Small intestine (tissue), 7 donors: ENCODE measurements at regions not wholly inside any gene's neighbourhood (a gene's known extent, or its start where the extent isn't known, plus 50 kb on each side); places are given as distances from the start of the nearest gene placed in this dataset.

Experiments
- DNase-seq, 2 donors: peaks; one replicate each; pipeline versions ENCODE4 v3.0.0 to v3.0.0-alpha.2; 2013
- FAIRE-seq: peaks from 2 replicates; lab custom pipeline; 2012; peaks lifted over from hg19 to GRCh38; lab: Jason Lieb, UNC
- H3K27ac ChIP-seq, 3 donors: one replicate each; pipeline ENCODE4 v1.5.1; 2013; ENCODE audit warnings: low read length in 2 of 3, mild to moderate bottlenecking in 2 of 3, control low read depth in 1 of 3, inconsistent platforms in 1 of 3, low read depth in 1 of 3, moderate library complexity in 1 of 3
- H3K27me3 ChIP-seq, 3 donors: one replicate each; pipeline ENCODE4 v1.6.1; 2013; ENCODE audit warnings: low read length in 3 of 3, inconsistent platforms in 1 of 3; ENCODE audit not compliant: control insufficient read depth in 3 of 3, insufficient read depth in 3 of 3
- H3K36me3 ChIP-seq, 3 donors: one replicate each; pipeline ENCODE4 v1.6.1; 2013; ENCODE audit warnings: low read length in 3 of 3, inconsistent platforms in 1 of 3, low read depth in 1 of 3, mild to moderate bottlenecking in 1 of 3, moderate library complexity in 1 of 3; ENCODE audit not compliant: control insufficient read depth in 3 of 3, insufficient read depth in 2 of 3
- H3K4me1 ChIP-seq, 3 donors: one replicate each; pipeline ENCODE4 v1.6.1; 2013; ENCODE audit warnings: low read length in 2 of 3, inconsistent platforms in 1 of 3, low read depth in 1 of 3, mild to moderate bottlenecking in 1 of 3, moderate library complexity in 1 of 3; ENCODE audit not compliant: control insufficient read depth in 3 of 3, insufficient read depth in 2 of 3
- H3K4me3 ChIP-seq, 3 donors: one replicate each; pipeline ENCODE4 v1.5.1; 2013; ENCODE audit warnings: low read length in 3 of 3, control low read depth in 1 of 3, inconsistent platforms in 1 of 3, low read depth in 1 of 3, mild to moderate bottlenecking in 1 of 3, moderate library complexity in 1 of 3
- H3K9me3 ChIP-seq, 2 donors: one replicate each; pipeline ENCODE4 v1.6.1; 2013; ENCODE audit warnings: low read depth in 1 of 2, low read length in 1 of 2; ENCODE audit not compliant: control insufficient read depth in 2 of 2, insufficient read depth in 1 of 2
- WGBS, 3 donors: extraction: QIAGEN DNeasy Blood & Tissue Kit; methylation state at CpG; one replicate each; pipeline ENCODE4 v1.1.7; 2013; 5-methylcytosine and 5-hydroxymethylcytosine counted together
- donor health status: healthy with polysubstance abuse.
- donor health status: control.
- donor health status: control.
- donor health status: Bipolar disorder and iron deficiency.
- donor health status: healthy.

GRCh38 chrX:39398215-39398962 is 597.1 kb downstream of the MID1IP1 start:
- 41 to 67% (median 42%) methylated on average over 8 of the region's 8 CpGs for WGBS, 3 donors
- Histone ChIP-seq H3K27me3 (no peaks in the 10 kb centered on the region), H3K4me3 (no peak overlapping the region), H3K9me3 (no peaks in the 10 kb centered on the region), H3K27ac (no peak overlapping the region), H3K4me1 (peaks cover 0 to 7% (median 0%) of the 10 kb centered on the region in 3 donors), H3K36me3 (no peaks in the 10 kb centered on the region)
- FAIRE-seq, result no peak
- DNase-seq, result peak in 1 of 2 donors; percentile 33

DNA sequence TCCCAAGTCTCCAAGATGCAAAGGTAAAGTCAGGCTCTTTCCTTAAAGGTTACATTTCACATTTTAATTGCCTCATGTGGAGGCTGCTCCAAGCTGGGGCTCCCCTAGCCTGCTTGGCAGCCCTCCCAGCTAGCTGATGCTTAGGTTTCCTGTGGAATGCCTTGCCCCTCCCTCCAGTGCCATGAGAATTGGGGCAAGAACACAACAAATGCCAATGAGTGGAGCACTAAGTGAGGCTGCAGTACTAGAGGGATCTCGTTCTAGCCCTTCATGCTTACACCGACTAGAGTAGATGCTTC is 597.7 kb downstream of the MID1IP1 start:
- no peaks in the 10 kb centered on the region for H3K9me3 ChIP-seq
- H3K27me3 ChIP-seq, result no peaks in the 10 kb centered on the region
- no peaks in the 10 kb centered on the region for H3K36me3 ChIP-seq
- H3K27ac ChIP-seq, result no peak overlapping the region
- DNase-seq (peak in 1 of 2 donors; percentile 9), FAIRE-seq (no peak)
- no peak overlapping the region for H3K4me3 ChIP-seq
- 69 to 83% (median 73%) methylated on average over 2 of the region's 2 CpGs for WGBS, 3 donors
- peaks cover 0 to 7% (median 0%) of the 10 kb centered on the region in 3 donors for H3K4me1 ChIP-seq

DNA sequence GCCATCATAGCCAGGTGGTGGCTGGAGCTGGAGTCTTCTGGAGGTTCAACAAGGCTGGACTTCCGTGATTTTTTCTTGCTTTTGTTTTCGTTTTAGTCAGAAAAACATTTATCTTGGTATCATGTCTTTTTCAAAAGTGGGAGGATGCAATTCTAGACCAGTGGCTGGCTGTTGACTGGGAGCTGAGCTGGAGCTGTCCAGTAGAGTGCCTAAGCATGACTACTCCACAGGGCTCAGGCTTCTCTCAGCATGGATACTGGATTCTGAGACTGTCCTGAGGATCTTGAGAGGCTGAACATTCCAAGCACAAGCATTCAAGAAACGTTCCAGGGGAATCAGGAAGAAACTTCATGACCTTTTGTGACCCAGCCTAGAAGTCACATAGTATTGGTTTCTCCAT is 598.1 kb downstream of the MID1IP1 start:
- no peak for FAIRE-seq
- H3K27ac ChIP-seq, result peak overlapping the region in 2 of 3 donors; percentile 17 to 28
- no peaks in the 10 kb centered on the region for H3K27me3 ChIP-seq
- no peaks in the 10 kb centered on the region for H3K9me3 ChIP-seq
- H3K36me3 ChIP-seq, result no peaks in the 10 kb centered on the region
- H3K4me3 ChIP-seq, result no peak overlapping the region
- 11 to 23% (median 14%) methylated on average over 3 of the region's 3 CpGs for WGBS, 3 donors
- peaks cover 0 to 7% (median 0%) of the 10 kb centered on the region in 3 donors for H3K4me1 ChIP-seq
- DNase-seq, result no peak

DNA sequence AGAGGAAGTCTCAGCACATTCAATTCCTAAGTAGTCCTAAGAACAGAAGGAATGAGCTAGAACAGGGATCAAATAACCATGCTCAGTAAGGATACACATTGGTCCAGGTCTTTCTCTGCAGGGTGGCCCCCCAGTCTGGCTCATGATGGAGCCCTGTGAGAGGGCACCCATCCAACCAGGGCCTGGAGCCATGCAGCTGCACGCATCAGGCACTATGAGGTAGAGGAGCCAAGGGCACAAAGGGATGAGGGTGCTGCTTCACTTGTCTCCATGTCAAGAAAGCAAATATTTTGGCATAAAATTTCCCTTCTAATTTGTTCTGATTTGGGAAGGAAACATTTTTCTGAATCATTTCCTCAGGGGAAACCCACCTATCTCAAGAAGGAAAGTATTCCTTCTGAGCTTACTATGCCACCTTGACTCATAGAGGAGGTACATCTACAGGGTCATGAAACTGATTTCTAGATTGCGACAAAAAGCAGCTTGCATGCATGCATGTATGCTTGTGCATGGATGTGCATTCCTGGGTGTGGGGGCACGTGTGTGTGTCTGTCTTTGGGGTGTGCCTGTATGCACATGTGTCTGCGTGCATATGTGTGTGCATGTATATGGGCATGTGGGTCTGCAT is 600.3 kb downstream of the MID1IP1 start:
- no peaks in the 10 kb centered on the region for H3K36me3 ChIP-seq
- no peaks in the 10 kb centered on the region for H3K27me3 ChIP-seq
- H3K27ac ChIP-seq, result no peak overlapping the region
- WGBS, 3 donors, result 80 to 90% (median 89%) methylated on average over 4 of the region's 4 CpGs
- H3K4me1 ChIP-seq, result peaks cover 0 to 7% (median 0%) of the 10 kb centered on the region in 3 donors
- DNase-seq, result no peak
- no peak for FAIRE-seq
- no peaks in the 10 kb centered on the region for H3K9me3 ChIP-seq
- no peak overlapping the region for H3K4me3 ChIP-seq

DNA sequence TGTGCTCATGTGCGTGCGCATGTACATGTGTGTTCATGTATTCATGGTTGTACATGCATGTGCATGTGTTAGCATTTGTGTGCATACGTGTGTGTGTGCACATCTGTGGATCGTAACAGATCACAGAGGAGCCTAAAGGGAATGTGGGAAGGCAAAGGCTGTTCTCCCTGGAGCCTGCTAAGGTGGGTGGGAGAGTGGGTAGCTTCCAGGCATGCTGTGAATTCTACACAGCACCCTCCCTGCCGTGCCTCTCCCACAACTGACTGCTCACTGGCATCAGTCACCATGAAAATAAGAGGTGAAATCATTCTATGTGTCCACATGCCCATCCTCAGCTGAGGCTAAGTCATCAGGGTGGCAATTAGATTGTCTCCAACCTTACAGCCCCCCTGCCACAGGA is 600.9 kb downstream of the MID1IP1 start:
- WGBS, 3 donors, result 84 to 95% (median 84%) methylated on average over 5 of the region's 5 CpGs
- Histone ChIP-seq H3K9me3 (no peaks in the 10 kb centered on the region), H3K27me3 (no peaks in the 10 kb centered on the region), H3K4me3 (no peak overlapping the region), H3K36me3 (no peaks in the 10 kb centered on the region), H3K4me1 (peaks cover 0 to 7% (median 0%) of the 10 kb centered on the region in 3 donors), H3K27ac (no peak overlapping the region)
- DNase-seq (no peak), FAIRE-seq (no peak)

GRCh38 chrX:39406799-39407198 is 605.5 kb downstream of the MID1IP1 start:
- Histone ChIP-seq H3K4me1 (no peaks in the 10 kb centered on the region), H3K27ac (no peak overlapping the region), H3K4me3 (no peak overlapping the region), H3K36me3 (no peaks in the 10 kb centered on the region), H3K27me3 (no peaks in the 10 kb centered on the region), H3K9me3 (no peaks in the 10 kb centered on the region)
- no peak for FAIRE-seq
- 59 to 95% (median 83%) methylated on average over 2 of the region's 2 CpGs for WGBS, 3 donors
- no peak for DNase-seq

DNA sequence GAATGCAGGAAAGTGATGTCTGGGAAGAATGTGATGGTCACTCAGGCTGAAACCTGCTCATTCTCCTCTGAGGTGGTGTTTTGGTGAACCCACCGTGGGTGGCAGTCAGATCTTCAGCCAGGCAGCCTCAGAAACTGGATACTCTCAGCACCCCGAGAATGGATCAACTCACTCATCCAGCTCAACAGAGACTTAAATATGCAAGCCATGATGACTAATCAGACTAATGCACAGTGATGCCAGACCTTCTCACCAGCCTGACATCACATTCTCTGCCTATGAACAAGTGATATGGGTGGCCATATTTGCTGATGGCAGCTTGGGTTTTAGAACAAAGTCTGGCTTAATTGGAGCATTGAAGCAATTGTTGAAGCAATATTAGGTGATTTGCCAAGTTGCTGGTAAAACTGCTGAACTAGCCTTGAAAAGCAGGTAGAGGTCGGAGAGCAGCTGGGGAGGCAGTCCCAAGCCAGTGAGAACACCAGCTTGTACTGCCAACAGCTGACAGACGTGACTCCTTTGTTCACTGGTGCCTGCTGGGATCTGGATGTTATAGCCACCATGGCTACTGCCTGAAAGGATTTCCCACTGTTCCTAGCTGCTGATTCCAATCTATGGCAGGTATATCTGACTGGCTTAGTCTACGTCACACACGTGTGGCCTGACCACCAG is 608.1 kb downstream of the MID1IP1 start:
- Histone ChIP-seq H3K27me3 (no peaks in the 10 kb centered on the region), H3K4me1 (peaks cover 0 to 6% (median 0%) of the 10 kb centered on the region in 3 donors), H3K9me3 (no peaks in the 10 kb centered on the region), H3K27ac (no peak overlapping the region), H3K36me3 (no peaks in the 10 kb centered on the region), H3K4me3 (no peak overlapping the region)
- no peak for DNase-seq
- 67 to 92% (median 85%) methylated on average over 6 of the region's 6 CpGs for WGBS, 3 donors
- no peak for FAIRE-seq

DNA sequence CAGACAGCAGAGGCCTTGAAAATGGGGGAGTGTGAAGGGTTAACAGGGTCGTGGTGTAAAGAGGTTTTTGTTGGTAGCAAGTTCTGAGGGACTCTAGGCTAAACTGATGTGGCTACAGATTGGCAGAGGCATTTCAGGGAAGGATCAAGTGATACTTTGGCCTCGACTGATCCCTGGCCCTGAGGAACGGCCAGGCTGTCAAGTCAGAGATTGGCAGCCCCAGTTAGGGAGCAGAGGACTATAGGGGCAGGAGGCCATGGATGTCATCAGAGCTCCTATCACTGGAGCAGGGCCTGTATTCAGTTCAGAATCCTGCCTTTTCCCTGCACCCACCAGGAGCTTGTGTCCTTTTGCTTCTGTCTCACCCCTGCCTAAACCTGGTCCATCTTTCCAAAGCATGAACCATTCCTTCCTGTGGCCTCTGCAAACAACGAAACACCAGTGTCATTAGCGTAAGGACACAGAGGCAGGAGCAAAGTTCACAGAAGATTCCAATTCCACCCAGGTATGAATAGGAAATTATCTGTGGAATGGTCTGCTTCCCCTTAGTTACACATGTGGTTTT is 613.1 kb downstream of the MID1IP1 start:
- Histone ChIP-seq H3K27me3 (no peaks in the 10 kb centered on the region), H3K9me3 (no peaks in the 10 kb centered on the region), H3K36me3 (no peaks in the 10 kb centered on the region), H3K27ac (peak overlapping the region in 1 of 3 donors; percentile 60), H3K4me1 (peaks cover 0 to 32% (median 0%) of the 10 kb centered on the region in 3 donors), H3K4me3 (no peak overlapping the region)
- DNase-seq (peak; percentile 27 to 42), FAIRE-seq (no peak)
- 28 to 59% (median 33%) methylated on average over 5 of the region's 5 CpGs for WGBS, 3 donors
